GM19455 (cell line): ENCODE measurements at regions not wholly inside any gene's neighbourhood (a gene's known extent, or its start where the extent isn't known, plus 50 kb on each side); places are given as distances from the start of the nearest gene placed in this dataset.

Source experiments
- ATAC-seq: cut with Tn5 transposase; IDR thresholded peaks from one replicate; pipeline ENCODE4 v1.9.1; 2021; ENCODE audit not compliant: unreplicated experiment

DNA sequence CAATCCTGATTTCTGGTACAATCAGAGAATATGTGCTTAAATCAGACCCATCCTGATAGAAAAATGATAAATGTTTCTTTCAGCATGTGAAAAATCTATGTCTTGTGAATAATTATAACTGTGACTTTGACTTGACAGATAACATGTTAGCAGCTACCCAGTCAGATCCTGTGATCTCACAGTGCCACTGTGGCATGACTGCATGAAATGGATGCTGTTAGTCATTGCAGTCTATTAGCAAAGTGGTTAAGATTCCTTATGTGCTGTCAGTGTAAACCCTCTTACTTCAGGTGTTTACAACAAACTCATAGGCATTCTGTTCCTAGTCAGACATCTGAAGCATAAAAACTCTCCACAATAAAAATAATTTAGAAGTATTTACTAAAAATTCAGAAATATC lies 244.6 kb upstream of the RND3 start:
- no peak for ATAC-seq

DNA sequence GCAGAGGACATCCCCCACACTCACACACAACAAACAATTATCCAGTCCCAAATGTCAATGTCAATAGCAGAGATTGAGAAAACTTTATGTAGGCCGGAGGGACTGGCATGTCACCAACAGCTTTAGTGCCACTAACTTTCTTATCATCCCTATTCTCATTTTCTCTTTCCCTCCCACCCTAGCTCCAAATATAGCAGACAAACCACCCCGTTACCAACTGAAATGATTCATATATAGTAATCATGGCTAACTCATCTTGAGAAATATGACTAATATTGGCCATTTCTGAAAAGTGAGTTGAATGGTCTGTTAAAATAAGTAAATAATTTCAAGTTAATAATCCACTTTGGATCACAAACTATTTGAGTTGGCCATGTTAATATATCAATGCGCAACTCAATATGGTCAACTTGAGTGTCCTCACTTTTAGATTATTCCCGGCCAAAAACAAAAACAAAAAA lies 242.1 kb upstream of the RND3 start:
- ATAC-seq: no peak

DNA sequence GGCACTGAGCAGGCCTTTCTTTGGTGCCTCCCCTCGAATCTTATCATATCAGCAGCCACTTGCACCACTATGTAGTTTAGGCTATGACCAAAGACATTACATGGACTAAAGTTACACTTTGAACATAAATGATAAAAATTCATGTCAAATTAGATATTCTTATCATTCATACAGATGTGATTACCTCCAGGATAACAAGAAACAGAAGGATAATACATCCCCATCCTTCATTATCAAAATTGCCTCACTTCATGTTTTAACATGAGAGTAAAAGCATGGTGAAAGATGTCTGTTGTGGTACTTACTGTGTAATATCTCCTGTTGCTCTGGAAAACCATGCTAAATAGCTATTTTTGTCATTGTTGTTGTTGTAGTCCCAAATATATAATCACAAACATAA lies 230.8 kb upstream of the RND3 start:
- no peak for ATAC-seq

DNA sequence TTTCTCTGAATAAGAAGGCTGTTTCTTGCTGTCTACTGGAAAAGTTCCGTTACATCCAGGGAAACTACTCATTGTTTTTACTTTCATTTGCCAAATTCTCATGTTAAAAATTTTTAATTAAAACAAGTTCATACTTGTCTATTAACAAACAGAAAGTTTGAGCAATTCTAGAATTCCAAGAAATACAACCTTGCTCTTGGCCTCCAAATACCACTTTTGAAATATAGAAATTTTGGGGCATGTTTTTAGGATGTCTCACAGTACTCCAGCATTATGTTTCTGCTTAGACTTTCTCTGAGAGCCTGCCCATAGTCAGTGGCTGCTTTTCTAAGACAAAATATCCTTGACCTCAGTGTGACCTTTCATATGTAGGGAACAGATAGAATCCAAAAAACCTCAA lies 228.7 kb upstream of the RND3 start:
- ATAC-seq: no peak

DNA sequence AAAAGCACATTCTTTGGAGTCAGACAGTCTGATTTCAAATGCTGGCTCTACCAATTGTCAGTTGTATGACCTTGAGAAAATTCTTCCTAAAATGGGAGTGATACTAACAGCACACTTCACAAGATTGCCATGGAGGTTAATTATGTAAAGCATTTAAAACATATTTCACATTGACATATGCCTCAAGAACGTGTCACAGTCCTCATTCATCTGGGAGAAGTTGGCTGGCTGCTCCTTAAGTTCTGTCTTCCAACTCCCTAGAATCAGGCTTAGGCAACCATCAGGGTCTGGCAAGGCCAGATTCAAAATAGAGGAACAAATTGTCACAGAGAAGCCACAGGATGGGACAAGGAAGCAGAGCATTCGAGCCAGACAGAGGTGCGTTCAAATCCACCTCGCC lies 228.0 kb upstream of the RND3 start:
- ATAC-seq: no peak

DNA sequence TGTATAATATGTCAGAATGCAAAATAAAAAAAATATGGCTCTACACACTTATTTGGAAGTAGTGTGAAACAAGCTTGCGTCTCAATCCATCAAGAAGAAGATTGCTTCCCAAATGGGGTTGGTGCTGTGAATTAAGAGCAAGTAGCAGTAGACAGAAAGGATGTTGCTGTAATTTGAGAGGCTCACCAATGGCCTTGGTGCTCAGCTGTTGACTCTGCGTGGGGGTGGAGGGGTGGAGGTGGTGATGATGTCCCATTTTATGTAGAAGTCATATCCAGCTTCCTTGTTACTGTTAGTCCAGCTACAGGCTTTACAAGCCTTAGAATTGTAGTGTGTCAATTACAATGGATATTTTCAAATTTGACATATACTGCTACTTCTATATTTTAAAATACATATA lies 223.4 kb upstream of the RND3 start:
- ATAC-seq: no peak

DNA sequence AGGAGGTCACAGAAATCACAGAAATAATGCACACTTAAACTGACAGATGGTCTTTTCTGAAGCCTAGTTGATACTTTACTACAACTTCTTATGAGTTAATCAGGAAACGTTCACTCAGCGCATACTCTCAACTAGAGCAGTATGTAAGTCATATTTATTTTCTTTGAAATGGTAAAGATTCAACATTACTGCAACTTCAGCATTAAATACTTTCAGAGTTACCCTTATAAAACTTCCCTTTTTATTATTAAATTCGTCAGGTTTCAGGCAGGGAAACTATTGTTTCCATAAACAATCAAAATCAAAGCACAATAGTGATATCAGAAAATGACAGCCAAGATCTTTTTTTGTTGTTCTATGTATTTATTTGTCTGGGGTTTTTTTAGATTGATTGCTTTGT lies 222.6 kb upstream of the RND3 start:
- no peak for ATAC-seq

DNA sequence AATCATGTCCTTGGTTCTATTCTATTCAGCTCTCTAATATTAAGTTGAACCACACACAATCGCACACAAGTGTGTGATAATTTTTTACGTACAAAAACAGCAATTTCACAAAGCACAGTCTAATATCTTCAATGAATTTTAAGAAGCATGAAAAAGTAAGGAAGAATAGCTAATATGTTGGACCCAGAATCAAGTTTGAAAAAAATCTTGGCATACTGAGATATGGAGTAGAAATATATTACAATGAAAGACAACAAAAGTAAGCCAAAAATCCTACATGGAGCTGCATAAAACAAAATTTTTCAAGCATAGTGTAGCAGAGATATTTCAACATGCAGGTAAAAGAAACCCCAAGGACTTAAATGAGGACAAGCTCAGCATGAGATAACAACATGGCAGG lies 219.1 kb upstream of the RND3 start:
- no peak for ATAC-seq

DNA sequence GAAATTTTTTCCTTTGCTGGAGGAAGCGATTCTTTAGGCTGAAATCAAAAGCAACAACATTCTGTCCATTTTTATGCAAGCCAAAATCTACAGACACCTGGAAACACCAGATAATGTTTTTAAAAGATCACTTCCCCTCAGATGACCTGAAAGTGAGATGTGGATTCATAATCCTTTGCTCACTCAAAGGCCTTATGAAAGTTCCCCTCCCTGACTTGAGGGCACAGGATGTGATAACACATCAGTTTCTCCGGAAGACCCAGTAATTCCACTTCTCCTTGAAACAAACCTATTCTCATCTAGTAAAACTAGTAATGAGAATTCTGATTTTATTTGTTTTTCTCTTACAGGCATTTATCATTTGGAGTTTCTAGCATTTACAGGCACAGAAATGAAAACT lies 218.3 kb upstream of the RND3 start:
- ATAC-seq: no peak

DNA sequence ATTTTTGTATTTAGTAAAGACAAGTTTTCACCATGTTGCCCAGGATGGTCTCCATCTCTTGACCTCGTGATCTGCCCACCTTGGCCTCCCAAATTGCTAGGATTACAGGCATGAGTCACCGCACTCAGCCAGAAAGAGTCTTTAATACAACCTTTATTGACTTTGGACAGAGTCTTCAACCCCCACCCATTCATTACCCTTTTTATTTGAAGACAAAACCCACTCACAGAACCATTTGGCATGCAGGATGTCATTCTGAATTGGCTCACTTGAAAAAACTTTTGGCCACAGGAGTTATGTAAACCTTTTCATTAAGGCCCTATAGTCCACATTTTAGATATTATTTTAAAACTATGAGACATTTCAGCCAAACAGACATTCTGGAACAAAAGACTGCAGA lies 217.9 kb upstream of the RND3 start:
- no peak for ATAC-seq

DNA sequence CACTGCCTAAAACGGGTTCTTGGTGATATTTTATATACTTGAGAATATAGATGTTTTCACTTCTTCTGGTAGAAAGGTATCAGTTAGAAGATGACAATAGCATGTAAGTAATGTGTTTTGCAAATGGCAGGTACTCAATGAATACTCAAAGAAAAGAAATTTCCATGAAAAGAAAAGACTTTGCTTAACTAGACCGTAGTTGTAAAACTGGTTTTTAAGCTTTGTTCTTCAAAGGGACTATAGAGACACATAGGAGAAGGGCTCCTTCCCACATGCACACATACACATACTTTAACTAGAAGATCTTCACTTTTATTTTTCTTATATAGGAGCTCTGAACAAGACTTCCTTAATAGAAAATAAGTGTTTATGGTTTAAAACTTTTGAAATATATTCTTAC lies 215.3 kb upstream of the RND3 start:
- no peak for ATAC-seq

DNA sequence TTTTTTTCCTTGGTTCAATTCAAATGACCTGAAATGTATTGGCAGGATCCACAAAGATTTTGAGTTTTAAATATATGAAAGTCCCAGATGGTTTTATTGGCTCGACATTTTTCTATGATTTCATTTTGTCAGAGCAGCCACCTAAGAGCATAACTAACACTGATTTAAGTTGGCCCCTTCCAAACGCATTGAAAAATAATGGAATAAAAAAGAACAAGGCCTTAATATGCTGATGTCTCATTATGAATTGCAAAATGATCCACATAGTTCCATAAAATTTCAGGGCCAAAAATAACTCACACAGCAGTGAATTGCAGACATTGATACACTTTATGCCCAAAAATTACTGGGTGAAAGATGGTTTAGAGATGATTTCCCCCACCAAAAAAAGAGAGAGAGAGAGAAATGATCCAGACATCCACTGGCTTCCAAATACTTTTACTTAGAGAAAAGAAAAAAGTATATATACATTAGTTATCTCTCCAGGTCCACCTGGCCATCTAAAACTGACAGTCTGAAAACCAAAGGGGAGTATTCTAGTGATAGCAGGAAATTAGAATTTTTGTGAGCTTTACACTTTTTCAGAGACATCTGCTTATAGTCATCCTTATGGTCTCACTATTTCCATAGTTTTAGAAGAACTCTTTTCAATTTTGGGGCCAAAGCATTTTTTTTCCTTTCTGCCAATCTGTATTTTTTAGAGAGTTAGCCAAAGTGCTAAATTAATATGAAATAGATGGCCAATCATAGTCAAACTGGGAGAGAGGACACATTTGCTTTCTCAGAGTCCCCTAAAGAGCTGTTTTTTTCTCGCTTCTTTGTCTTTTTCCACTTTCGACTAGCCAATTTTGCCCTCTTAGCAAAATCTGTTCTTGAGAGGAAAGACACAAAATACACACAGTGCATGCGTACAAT lies 213.5 kb upstream of the RND3 start:
- no peak for ATAC-seq

DNA sequence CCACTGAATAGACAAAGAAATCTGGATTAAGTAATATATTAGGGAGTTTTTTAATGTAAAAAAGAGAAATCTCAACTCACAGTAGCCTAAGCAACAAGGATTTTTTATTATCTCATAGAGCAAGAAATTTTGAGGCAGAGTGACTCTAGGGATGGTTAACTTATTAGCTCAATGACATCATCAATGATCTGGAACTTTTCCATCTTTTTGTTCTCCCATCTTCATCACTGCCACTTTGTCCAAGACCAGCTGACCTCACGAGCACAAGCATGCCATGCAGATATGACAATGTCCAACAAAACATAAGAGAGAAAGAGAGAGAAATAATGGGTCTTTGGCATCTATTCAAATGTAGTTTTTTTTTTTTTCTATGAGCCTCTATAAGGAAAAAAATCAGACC lies 211.8 kb upstream of the RND3 start:
- no peak for ATAC-seq

DNA sequence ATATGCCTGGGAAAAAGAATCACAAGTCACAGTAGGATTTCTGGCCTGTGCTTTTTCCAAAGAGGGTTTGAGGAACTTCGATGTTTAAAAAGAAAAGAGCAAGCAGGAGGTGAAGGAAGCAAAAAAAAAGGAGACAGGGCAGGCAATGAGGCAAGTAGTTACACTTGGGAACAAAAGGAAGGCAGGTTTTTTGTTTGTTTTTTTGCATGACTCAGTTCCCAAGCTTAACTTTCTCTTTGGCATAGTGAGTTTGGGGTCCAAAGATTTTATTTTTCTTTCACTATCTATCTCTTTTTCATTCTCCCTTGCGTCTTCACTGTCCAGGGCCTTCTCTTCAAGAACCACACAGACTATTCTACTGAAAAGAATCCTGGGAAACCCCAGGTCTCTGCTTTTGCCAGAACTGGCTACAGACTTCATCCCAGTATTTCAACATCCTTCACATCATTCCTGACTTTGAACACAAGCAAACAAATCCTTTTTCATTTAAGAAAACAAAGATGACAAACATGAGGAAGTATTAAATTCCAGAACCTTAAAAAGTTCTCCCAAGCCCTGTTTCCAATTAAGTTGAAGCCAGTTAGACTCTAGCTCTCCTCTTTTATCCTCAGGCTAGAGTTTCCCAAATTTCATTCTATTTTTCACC lies 210.7 kb upstream of the RND3 start:
- ATAC-seq: no peak

DNA sequence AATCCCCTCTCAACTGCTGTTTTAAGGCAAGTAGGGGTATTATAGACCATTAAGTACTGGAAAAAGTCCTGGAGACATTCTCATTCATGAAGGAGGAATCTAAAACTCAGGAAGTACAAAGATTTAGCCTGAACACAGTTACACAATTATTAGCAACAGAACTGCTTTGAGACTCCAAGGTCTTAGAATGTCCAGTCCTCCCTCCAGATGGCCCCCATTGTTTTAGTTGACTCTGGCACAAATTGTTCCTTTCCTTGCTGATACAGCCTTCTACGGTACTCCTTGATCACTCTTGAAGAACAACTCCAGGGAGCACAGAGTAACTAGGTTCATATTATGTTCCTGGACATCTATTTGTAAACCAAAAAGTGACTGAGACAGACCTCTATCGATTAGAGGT lies 210.1 kb upstream of the RND3 start:
- ATAC-seq: no peak

DNA sequence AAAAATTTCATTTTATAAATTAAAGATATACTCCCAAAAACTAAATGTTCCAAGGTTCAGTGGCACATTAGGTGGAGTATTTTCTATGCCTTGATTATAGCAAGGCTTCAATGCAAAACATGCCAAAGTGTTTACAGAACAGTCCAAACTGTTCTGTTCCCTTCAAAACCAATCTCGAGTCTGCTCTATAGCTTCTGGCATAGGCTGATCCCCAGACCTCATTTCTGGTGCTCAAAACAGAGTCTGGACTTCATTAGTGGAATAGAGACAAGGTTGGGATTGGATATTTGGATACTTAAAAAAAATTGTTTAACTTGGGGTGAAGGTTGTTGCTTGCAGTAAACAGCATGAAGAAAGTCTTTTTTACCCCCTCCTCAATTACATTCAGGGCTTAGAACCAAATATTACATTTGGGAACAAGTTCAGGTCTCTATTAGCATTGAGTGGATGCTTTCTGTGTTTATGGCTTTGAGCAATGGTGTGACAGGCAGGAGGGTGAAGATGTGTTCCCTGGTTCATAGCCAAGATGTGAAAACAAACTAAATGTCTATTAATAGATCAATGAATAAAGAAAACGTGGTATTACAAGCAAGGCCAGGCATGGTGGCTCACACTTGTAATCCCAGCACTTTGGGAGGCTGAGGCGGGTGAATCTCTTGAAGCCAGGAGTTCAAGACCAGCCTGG lies 208.1 kb upstream of the RND3 start:
- ATAC-seq: no peak

DNA sequence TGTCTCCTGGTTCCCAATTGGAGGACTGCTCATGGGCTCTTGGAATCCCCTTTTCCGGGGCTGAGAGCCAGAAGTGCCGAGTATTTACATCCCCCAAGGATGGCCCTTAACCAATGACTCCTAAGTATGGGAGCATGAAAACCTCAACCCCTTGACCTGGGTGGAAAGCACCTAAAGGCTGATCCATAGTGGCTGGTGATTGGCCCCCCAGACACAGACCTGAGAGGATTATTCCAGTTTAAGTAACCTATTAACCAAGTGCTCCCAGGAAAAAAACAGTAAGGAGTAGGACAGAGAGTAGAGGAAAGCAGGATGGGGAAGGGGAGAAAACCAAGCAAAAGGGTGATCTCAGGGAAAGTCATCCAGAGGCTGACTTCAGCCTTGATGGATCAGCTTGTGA lies 206.1 kb upstream of the RND3 start:
- no peak for ATAC-seq

DNA sequence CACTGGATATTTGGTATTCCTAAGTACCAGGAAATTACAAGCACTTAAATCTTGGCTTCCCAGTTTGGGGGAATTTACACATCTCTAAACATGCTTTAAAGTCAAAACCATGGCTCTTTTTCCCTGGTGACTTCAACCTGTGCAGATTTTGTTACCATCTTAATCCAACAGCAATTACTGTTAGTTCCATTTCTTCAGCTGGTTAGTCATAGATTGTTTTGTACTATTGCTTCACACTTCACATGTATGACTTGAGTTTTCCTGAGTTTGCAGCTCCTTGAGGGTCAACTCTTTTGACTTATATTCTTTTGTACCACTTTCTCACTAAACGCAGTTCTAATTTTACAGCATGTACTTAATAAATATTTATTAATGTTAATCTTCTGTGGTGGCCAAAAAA lies 203.4 kb upstream of the RND3 start:
- no peak for ATAC-seq

DNA sequence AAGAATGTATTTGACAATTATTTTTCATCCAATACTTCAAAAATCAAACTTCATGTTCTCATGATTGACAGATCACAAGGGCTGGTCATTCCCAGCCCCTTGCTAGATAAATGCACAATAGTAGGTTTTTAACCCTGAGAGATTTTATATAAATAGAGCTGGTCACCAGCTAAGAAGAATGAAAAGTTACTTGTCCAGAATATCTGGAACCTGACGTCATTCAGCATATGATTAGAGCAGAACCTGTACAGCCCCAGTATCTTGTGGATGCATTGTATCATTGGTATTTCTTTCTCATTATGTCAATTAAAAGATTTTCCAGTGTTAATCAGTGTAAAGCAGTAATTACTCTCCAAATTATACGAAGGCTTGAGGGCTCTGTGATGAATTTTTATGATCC lies 202.8 kb upstream of the RND3 start:
- ATAC-seq: no peak

DNA sequence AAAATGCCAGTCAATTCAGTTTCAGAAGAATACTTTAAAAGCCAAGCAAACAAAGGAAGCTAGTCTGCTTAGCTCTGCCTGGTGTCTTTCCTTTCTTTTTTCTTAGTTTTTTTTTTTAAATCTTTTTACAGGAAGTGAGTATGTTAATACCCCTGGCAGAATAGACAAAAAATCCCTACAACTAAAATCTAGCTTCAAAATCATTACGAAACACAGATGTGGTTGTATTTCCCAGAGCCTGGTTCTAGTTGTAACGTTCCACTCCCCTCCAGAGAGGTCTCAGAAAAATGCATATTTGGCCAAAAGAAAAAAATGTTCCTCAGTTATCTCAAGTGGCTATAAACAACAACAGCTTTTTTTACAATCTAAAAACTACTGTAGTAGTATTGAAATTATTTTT lies 202.1 kb upstream of the RND3 start:
- no peak for ATAC-seq

DNA sequence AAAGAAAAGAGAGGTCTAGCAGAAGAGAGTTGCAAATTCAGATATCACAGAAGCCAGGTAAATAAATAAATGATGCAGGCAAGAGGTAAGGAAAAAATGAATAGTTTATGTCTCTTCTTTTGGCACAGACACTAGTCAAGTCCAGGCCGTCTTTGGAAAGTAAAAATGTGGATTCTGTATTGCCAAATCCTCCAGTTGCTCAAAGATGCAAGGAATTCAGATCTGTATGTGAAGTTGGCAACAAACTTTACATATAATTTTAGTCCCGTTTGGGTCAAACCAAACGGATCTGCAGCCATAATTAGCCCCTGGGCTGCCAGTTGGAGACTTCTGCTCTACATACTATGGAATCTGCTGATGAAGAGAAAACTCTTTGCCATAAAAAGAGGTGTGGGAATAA lies 200.5 kb upstream of the RND3 start:
- ATAC-seq: no peak

DNA sequence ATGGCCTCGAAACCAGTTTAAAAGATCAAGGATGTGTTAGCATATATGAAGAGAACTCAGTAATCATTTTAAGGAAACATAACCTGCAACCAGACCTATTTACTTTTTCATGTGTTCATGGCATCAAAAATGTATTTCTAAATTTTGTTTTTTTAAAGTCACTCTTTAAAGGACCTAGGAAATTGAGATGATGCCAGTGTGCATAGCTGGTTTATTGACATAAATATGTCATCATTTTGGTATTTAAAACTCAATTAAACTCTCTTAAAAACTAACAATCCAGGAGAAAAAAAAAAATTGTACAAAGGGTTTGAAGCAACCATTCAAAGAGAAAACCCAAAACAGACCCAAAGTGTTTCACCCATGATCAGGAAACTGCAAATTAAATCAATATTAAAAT lies 198.9 kb upstream of the RND3 start:
- ATAC-seq: no peak
